DOHH2 (cell line): ENCODE measurements at regions not wholly inside any gene's neighbourhood (a gene's known extent, or its start where the extent isn't known, plus 50 kb on each side); places are given as distances from the start of the nearest gene placed in this dataset.

ENCODE experiments used
- H3F3A ChIP-seq: fragments of 200-600 bp; sonication (generic), shearing (Covaris generic); 2 replicates; pipeline ENCODE4 v1.6.0; 2016; ENCODE audit warnings: antibody characterized with exemption, mild to moderate bottlenecking; ENCODE audit not compliant: control insufficient read depth, insufficient read depth
- H3K27ac ChIP-seq: fragments of 200-600 bp; sonication (generic); 2 replicates; pipeline ENCODE4 v1.5.1; 2014; ENCODE audit warnings: low read depth, mild to moderate bottlenecking, low read length, moderate library complexity
- H3K27me3 ChIP-seq: fragments of 200-600 bp; sonication (generic); 2 replicates; pipeline ENCODE4 v1.6.1; 2014; ENCODE audit warnings: mild to moderate bottlenecking, low read length, mixed read lengths; ENCODE audit not compliant: control insufficient read depth
- H3K36me3 ChIP-seq: fragments of 200-600 bp; sonication (generic); 2 replicates; pipeline ENCODE4 v1.6.1; 2014; ENCODE audit warnings: mild to moderate bottlenecking, low read length, moderate library complexity, mixed read lengths; ENCODE audit not compliant: control insufficient read depth
- H3K4me1 ChIP-seq: fragments of 200-600 bp; sonication (generic); 2 replicates; pipeline ENCODE4 v1.6.1; 2014; ENCODE audit warnings: mild to moderate bottlenecking, low read length, mixed read lengths; ENCODE audit not compliant: control insufficient read depth
- H3K4me2 ChIP-seq: fragments of 200-600 bp; sonication (generic); 2 replicates; pipeline ENCODE4 v1.6.0; 2014; ENCODE audit warnings: mild to moderate bottlenecking, low read length, moderate library complexity
- H3K4me3 ChIP-seq: fragments of 200-600 bp; sonication (generic); 2 replicates; pipeline ENCODE4 v1.5.1; 2014; ENCODE audit warnings: mild to moderate bottlenecking, low read length, mixed read lengths
- H3K79me2 ChIP-seq: fragments of 200-600 bp; sonication (generic); 2 replicates; pipeline ENCODE4 v1.6.1; 2014; ENCODE audit warnings: mild to moderate bottlenecking, low read length, mixed read lengths; ENCODE audit not compliant: control insufficient read depth
- H3K9me2 ChIP-seq: fragments of 200-600 bp; sonication (generic); replicated peaks from 2 replicates; pipeline ENCODE4 v1.6.1; 2014; ENCODE audit warnings: mild to moderate bottlenecking, low read length, mixed read lengths; ENCODE audit not compliant: control insufficient read depth
- H3K9me3 ChIP-seq: fragments of 200-600 bp; sonication (generic); 2 replicates; pipeline ENCODE4 v1.6.1; 2014; ENCODE audit warnings: antibody characterized with exemption, low read length, mixed read lengths; ENCODE audit not compliant: control insufficient read depth, insufficient read depth
- H4K20me1 ChIP-seq: fragments of 200-600 bp; sonication (generic); 2 replicates; pipeline ENCODE4 v1.6.0; 2014; ENCODE audit warnings: low read depth, mild to moderate bottlenecking, antibody characterized with exemption, low read length, moderate library complexity; ENCODE audit not compliant: control insufficient read depth, insufficient read depth
- CTCF ChIP-seq: fragments of 200-600 bp; sonication (generic); IDR thresholded peaks from one replicate; pipeline ENCODE4 v1.5.1; 2014; ENCODE audit warnings: antibody characterized with exemption, mild to moderate bottlenecking, low read depth, low read length; ENCODE audit not compliant: poor library complexity, severe bottlenecking
- EZH2phosphoT487 ChIP-seq: fragments of 200-600 bp; sonication (generic); IDR thresholded peaks from 2 replicates; pipeline ENCODE4 v1.6.1; 2017; ENCODE audit warnings: borderline replicate concordance, mild to moderate bottlenecking, antibody characterized with exemption, low read length, moderate library complexity, mixed read lengths

DNA sequence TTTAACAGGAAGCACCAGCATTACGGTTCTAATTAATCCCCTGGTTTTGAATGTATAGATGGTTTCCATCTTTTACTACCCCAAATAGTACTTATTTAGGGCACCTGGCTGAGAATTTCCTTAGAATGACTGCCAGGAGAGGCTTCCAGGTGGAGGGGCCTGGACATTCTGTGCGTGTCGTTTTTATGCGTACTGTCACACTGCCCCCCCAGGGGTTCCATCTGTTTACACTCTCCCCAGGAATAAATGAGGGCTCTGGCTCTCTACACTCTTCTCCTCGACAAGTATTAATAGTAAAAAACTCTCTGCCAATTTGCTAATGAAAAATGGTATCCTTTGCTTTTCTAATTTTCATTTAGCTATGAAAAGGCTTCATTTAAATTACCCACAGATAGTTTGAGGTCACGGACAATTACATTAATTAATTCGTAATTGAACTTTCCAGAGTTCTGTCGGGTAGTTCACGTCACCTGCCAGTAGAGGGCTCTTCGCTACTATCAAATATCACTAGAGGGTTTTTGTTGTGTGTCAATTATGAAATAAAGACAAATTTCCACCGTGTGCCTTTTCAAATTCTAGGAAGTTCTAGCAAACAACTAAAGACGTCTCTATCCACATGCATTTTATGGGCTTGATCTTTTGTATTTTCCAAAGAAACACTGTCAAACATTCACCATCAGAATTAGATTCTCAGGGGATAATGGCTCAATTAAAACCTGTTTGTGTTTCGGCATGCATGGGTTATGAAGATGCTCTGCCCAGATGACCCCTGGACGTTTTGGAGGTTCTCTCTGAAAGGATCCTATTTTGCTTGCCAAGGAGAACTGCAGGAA is 88.8 kb upstream of the ASB18 start:
- H4K20me1 ChIP-seq: no peaks in the 10 kb centered on the region
- H3K4me2 ChIP-seq: no peak overlapping the region
- H3K9me3 ChIP-seq: no peaks in the 10 kb centered on the region
- H3K27me3 ChIP-seq: no peaks in the 10 kb centered on the region
- H3K4me3 ChIP-seq: no peak overlapping the region
- H3K27ac ChIP-seq: no peak overlapping the region
- H3K36me3 ChIP-seq: no peaks in the 10 kb centered on the region
- no peaks in the 10 kb centered on the region for H3K4me1 ChIP-seq
- TF ChIP-seq EZH2phosphoT487 (no peak), CTCF (peak; percentile 89)
- H3K9me2 ChIP-seq: no peaks in the 10 kb centered on the region
- no peaks in the 10 kb centered on the region for H3K79me2 ChIP-seq
- H3F3A ChIP-seq: no peaks in the 10 kb centered on the region

DNA sequence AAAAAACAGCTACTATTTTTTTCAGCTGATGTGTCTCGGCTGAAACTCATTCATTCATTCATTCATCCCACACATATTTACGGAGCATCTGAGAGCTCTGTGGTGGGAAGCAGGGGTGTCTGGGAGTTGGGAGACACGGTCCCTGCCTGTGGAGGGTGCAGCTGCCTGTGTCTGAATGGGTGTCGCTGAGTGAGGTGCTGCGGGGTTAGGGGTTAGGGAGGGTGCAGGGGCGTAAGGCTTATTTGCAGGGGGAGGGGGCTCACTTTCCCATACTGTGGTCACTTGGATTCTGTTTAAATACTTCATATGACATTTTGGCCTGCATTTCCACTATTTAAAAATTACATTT is 89.4 kb upstream of the ASB18 start:
- Histone ChIP-seq H3K36me3 (no peaks in the 10 kb centered on the region), H3K9me3 (no peaks in the 10 kb centered on the region), H3K27me3 (no peaks in the 10 kb centered on the region), H3K27ac (no peak overlapping the region), H3K9me2 (no peaks in the 10 kb centered on the region), H3F3A (no peaks in the 10 kb centered on the region), H3K4me2 (no peak overlapping the region), H3K4me1 (no peaks in the 10 kb centered on the region), H3K79me2 (no peaks in the 10 kb centered on the region), H3K4me3 (no peak overlapping the region), H4K20me1 (no peaks in the 10 kb centered on the region)
- no peak for TF ChIP-seq EZH2phosphoT487
- TF ChIP-seq CTCF: no peak

- H3K4me2 ChIP-seq: no peak overlapping the region
Measured at GRCh38 chr2:236354056-236354940, 90.1 kb upstream of the ASB18 start.

More at GRCh38 chr2:236354056-236354940, 90.1 kb upstream of the ASB18 start:
- TF ChIP-seq EZH2phosphoT487 (no peak), CTCF (no peak)
- no peaks in the 10 kb centered on the region for H3K9me2 ChIP-seq
- no peaks in the 10 kb centered on the region for H3K36me3 ChIP-seq
- H3F3A ChIP-seq: no peaks in the 10 kb centered on the region
- no peaks in the 10 kb centered on the region for H3K79me2 ChIP-seq
- no peak overlapping the region for H3K27ac ChIP-seq
- no peaks in the 10 kb centered on the region for H3K9me3 ChIP-seq
- H4K20me1 ChIP-seq: no peaks in the 10 kb centered on the region
- H3K4me1 ChIP-seq: no peaks in the 10 kb centered on the region
- no peak overlapping the region for H3K4me3 ChIP-seq
- H3K27me3 ChIP-seq: no peaks in the 10 kb centered on the region
